NCI-H2081 treated with DMSO at 0.1 percent for 48 hours (cell line): ENCODE measurements at regions not wholly inside any gene's neighbourhood (a gene's known extent, or its start where the extent isn't known, plus 50 kb on each side); places are given as distances from the start of the nearest gene placed in this dataset.
"Not testable (repeated sequence)": the region's sequence is repeated elsewhere in the genome, so short reads cannot be mapped to it uniquely, and the experiment has no call there.

ENCODE experiments used
- DNase-seq: peaks from one replicate; lab custom pipeline; 2025; lab: John Stamatoyannopoulos, UW

GRCh38 chr13:65943708-65944107, 1286.4 kb downstream of the PCDH9 start:
- DNase-seq: no peak

GRCh38 chr13:65943024-65943423, 1287.1 kb downstream of the PCDH9 start:
- no peak for DNase-seq

- no peak for DNase-seq
These were observed 1289.4 kb downstream of the PCDH9 start for GRCh38 chr13:65940720-65941119.

- no peak for DNase-seq
These were observed 1292.9 kb downstream of the PCDH9 start for GRCh38 chr13:65937251-65937650.

GRCh38 chr13:65936249-65936648, 1293.9 kb downstream of the PCDH9 start:
- DNase-seq: no peak

GRCh38 chr13:65932587-65933239, 1297.4 kb downstream of the PCDH9 start:
- DNase-seq: no peak

- no peak for DNase-seq
These were observed 1298.1 kb downstream of the PCDH9 start for GRCh38 chr13:65932013-65932412.

GRCh38 chr13:65929436-65929835, 1300.7 kb downstream of the PCDH9 start:
- DNase-seq: no peak

GRCh38 chr13:65926750-65927171, 1303.4 kb downstream of the PCDH9 start:
- DNase-seq: no peak

GRCh38 chr13:65922846-65923245, 1307.3 kb downstream of the PCDH9 start:
- DNase-seq: not testable (repeated sequence)

- no peak for DNase-seq
These were observed 1308.2 kb downstream of the PCDH9 start for GRCh38 chr13:65921933-65922332.

GRCh38 chr13:65917731-65918130, 1312.4 kb downstream of the PCDH9 start:
- DNase-seq: no peak

GRCh38 chr13:65915195-65915594, 1314.9 kb downstream of the PCDH9 start:
- DNase-seq: no peak

GRCh38 chr13:65914716-65915115, 1315.4 kb downstream of the PCDH9 start:
- DNase-seq: no peak

GRCh38 chr13:65913173-65913572, 1317.0 kb downstream of the PCDH9 start:
- DNase-seq: no peak

- no peak for DNase-seq
These were observed 1317.6 kb downstream of the PCDH9 start for GRCh38 chr13:65912516-65912915.

GRCh38 chr13:65911546-65912193, 1318.5 kb downstream of the PCDH9 start:
- no peak for DNase-seq

GRCh38 chr13:65909501-65909900, 1320.6 kb downstream of the PCDH9 start:
- DNase-seq: no peak

- DNase-seq: no peak
These were observed 1322.2 kb downstream of the PCDH9 start for GRCh38 chr13:65907666-65908525.

- DNase-seq: no peak
These were observed 1328.4 kb downstream of the PCDH9 start for GRCh38 chr13:65901723-65902122.

GRCh38 chr13:65894049-65894448, 1336.1 kb downstream of the PCDH9 start:
- DNase-seq: no peak

- DNase-seq: no peak
These were observed 1337.3 kb downstream of the PCDH9 start for GRCh38 chr13:65892859-65893258.

GRCh38 chr13:65889368-65889767, 1340.8 kb downstream of the PCDH9 start:
- no peak for DNase-seq
